ENCODE measurements at regions not wholly inside any gene's neighbourhood (a gene's known extent, or its start where the extent isn't known, plus 50 kb on each side); places are given as distances from the start of the nearest gene placed in this dataset.

DNA sequence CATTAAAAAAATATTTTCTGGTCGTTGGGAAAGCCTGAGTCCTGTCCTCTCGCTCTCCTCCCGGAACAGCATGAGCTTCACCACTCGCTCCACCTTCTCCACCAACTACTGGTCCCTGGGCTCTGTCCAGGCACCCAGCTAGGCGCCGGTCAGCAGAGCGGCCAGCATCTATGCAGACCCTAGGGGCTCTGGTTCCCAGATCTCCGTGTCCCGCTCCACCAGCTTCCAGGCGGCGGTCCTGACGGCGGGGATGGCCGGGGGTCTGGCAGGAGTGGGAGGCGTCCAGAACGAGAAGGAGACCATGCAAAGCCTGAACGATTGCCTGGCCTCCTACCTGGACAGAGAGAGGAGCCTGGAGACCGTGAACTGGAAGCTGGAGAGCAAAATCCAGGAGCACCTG is 807.2 kb upstream of the NDST4 start:
- Histone ChIP-seq H2BK12ac (ENCODE audit: insufficient read length, low read depth, low read length) (no peak overlapping the region), H2BK120ac (ENCODE audit: low read depth, low read length, poor library complexity, severe bottlenecking) (no peak overlapping the region), H3K23ac (ENCODE audit: insufficient read length, low read depth, low read length) (no peak overlapping the region), H3K14ac (ENCODE audit: insufficient read depth, low read length) (no peak overlapping the region), H3T11ph (ENCODE audit: low read length) (no peak overlapping the region), H4K20me1 (ENCODE audit: control insufficient read depth, insufficient read depth, insufficient read length) (no peaks in the 10 kb centered on the region), H3K4me1 (ENCODE audit: insufficient read depth, low read length) (no peaks in the 10 kb centered on the region; the same call in 1 of the 2 replicates), H4K8ac (replicated peaks; ENCODE audit: insufficient read length, low read depth, low read length) (no peak overlapping the region), H3K56ac (ENCODE audit: insufficient read length, low read depth, low read length) (no peak overlapping the region), H2BK20ac (ENCODE audit: low read depth, low read length, poor library complexity, severe bottlenecking) (no peak overlapping the region), H2AFZ (ENCODE audit: low read length) (no peak overlapping the region), H3K79me1 (ENCODE audit: insufficient read depth, low read depth, low read length, poor library complexity, severe bottlenecking) (no peaks in the 10 kb centered on the region), H3K9ac (ENCODE audit: extremely low read depth, insufficient read length, low read length) (no peak overlapping the region), H3K79me2 (ENCODE audit: insufficient read depth, low read length) (no peaks in the 10 kb centered on the region), H3K27ac (ENCODE audit: insufficient read length, low read depth, low read length) (no peak overlapping the region), H3K23me2 (ENCODE audit: insufficient read length, low read depth, low read length, poor library complexity, severe bottlenecking) (no peaks in the 10 kb centered on the region), H3K27me3 (ENCODE audit: insufficient read depth, low read length) (no peaks in the 10 kb centered on the region), H3K4ac (ENCODE audit: low read depth, low read length) (no peak overlapping the region), H2BK15ac (ENCODE audit: low read depth, low read length) (no peak overlapping the region), H4K91ac (ENCODE audit: insufficient read length, low read depth, low read length) (no peak overlapping the region), H2AK5ac (ENCODE audit: insufficient read length, low read length) (no peak overlapping the region), H2BK5ac (ENCODE audit: insufficient read length, low read length) (no peak overlapping the region), H3K9me3 (ENCODE audit: control insufficient read depth, low read depth, low read length) (no peaks in the 10 kb centered on the region), H3K4me2 (ENCODE audit: insufficient read depth, insufficient read length, low read length) (no peak overlapping the region), H3K18ac (ENCODE audit: insufficient read length, low read depth, low read length) (no peak overlapping the region), H4K5ac (ENCODE audit: insufficient read length, low read depth, low read length) (no peak overlapping the region)
- WGBS (ENCODE audit: extremely low coverage, insufficient read length, low lambda C conversion rate), result no CpG with 5 or more reads among the region's 18 CpGs
- peaks cover 2 to 4% (median 2%) of the 10 kb centered on the region in 3 experiments; a peak in 4 of 7 replicates for H3K36me3 Mint-ChIP-seq (ENCODE audit: insufficient read depth in 1 of 3, low read depth in 3 of 3)
- TF ChIP-seq, protein P1, sequence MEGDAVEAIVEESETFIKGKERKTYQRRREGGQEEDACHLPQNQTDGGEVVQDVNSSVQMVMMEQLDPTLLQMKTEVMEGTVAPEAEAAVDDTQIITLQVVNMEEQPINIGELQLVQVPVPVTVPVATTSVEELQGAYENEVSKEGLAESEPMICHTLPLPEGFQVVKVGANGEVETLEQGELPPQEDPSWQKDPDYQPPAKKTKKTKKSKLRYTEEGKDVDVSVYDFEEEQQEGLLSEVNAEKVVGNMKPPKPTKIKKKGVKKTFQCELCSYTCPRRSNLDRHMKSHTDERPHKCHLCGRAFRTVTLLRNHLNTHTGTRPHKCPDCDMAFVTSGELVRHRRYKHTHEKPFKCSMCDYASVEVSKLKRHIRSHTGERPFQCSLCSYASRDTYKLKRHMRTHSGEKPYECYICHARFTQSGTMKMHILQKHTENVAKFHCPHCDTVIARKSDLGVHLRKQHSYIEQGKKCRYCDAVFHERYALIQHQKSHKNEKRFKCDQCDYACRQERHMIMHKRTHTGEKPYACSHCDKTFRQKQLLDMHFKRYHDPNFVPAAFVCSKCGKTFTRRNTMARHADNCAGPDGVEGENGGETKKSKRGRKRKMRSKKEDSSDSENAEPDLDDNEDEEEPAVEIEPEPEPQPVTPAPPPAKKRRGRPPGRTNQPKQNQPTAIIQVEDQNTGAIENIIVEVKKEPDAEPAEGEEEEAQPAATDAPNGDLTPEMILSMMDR (conservative IDR thresholded peaks at IDR 0.05), result no peak
- H3K4me3 Mint-ChIP-seq, result no peak overlapping the region
- H3K27ac Mint-ChIP-seq, result no peak overlapping the region
- H3K9me3 Mint-ChIP-seq, result peaks cover 0 to 2% of the 10 kb centered on the region in 2 experiments; a peak in 1 of 5 replicates
- H3K27me3 Mint-ChIP-seq (ENCODE audit: low read depth), result no peaks in the 10 kb centered on the region
- DNase-seq, result no peak
- H3K4me1 Mint-ChIP-seq, result peaks cover 4 to 5% of the 10 kb centered on the region in 2 experiments; a peak in 3 of 4 replicates
